HAP-1 (cell line): ENCODE measurements at regions not wholly inside any gene's neighbourhood (a gene's known extent, or its start where the extent isn't known, plus 50 kb on each side); places are given as distances from the start of the nearest gene placed in this dataset.
"Not testable (repeated sequence)": the region's sequence is repeated elsewhere in the genome, so short reads cannot be mapped to it uniquely, and the experiment has no call there.

Experiments used
- DNase-seq, 2 experiments: peaks; one replicate each; pipeline ENCODE4 v3.0.0-alpha.2; 2016 to 2020; ENCODE audit warnings: low spot score in 2 of 2
- H3K27me3 ChIP-seq: fragments of 250-450 bp; sonication (Bioruptor Pico); 2 replicates; pipeline ENCODE4 v1.5.1; 2020; ENCODE audit warnings: low read depth, mild to moderate bottlenecking, moderate library complexity
- H3K36me3 ChIP-seq: fragments of 250-450 bp; sonication (Bioruptor Pico); replicated peaks from 2 replicates; pipeline ENCODE4 v1.5.1; 2020; ENCODE audit warnings: mild to moderate bottlenecking
- H3K4me1 ChIP-seq: fragments of 250-450 bp; sonication (Bioruptor Pico); 2 replicates; pipeline ENCODE4 v1.5.1; 2020; ENCODE audit warnings: mild to moderate bottlenecking
- H3K4me3 ChIP-seq: fragments of 250-450 bp; sonication (Bioruptor Pico); 2 replicates; pipeline ENCODE4 v1.5.1; 2020; ENCODE audit warnings: mild to moderate bottlenecking, moderate library complexity
- H3K9me3 ChIP-seq: fragments of 250-450 bp; sonication (Bioruptor Pico); 2 replicates; pipeline ENCODE4 v1.5.1; 2020; ENCODE audit warnings: mild to moderate bottlenecking, moderate library complexity
- in situ Hi-C: fragments of 300-500 bp; cut with MboI; formaldehyde crosslinking; loops from 3 replicates; pipeline ENCODE4 v1.14.3; 2020; ENCODE audit warnings: low sequenced_read_pairs, inconsistent platforms, mixed read lengths

DNA sequence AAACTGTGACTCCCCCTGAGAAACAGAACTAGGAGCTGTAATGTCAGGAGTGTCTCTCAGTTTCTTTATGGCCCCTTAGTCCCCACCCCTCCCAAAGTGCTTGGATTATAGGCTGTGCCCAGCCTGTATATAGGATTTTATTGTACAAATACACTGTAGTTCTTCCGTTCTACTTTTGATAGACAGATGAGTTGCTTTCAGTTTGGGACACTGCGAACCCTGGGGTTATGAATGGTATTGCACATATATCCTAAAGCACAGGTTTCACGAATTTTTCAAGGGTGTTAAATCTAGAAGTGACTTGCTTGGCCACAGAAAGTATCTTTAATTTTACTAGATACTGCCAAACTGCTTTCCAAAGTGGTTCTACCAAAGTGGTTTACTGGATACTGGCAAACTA lies 152.9 kb upstream of the ATXN1 start:
- in situ Hi-C loops, result no loop called here
- H3K36me3 ChIP-seq, result no peaks in the 10 kb centered on the region
- peaks cover 10% of the 10 kb centered on the region for H3K27me3 ChIP-seq
- no peak overlapping the region for H3K4me3 ChIP-seq
- DNase-seq, result no peak
- H3K4me1 ChIP-seq, result no peaks in the 10 kb centered on the region; the same call in 1 of the 2 replicates
- H3K9me3 ChIP-seq, result peaks cover 6% of the 10 kb centered on the region; the same call in 1 of the 2 replicates

- 0 out of 2 replicates have a peak, but pooled peaks cover 3% of the 10 kb centered on the region for H3K27me3 ChIP-seq
- H3K36me3 ChIP-seq, result no peaks in the 10 kb centered on the region
- no peak overlapping the region for H3K4me3 ChIP-seq
- no peak for DNase-seq
- H3K9me3 ChIP-seq, result peaks cover 6% of the 10 kb centered on the region; the same call in 1 of the 2 replicates
- in situ Hi-C loops, result no loop called here
- no peaks in the 10 kb centered on the region; the same call in 1 of the 2 replicates for H3K4me1 ChIP-seq
Measured at GRCh38 chr6:16912756-16913155, 151.5 kb upstream of the ATXN1 start.

GRCh38 chr6:16911088-16911487 lies 149.8 kb upstream of the ATXN1 start:
- H3K36me3 ChIP-seq, result no peaks in the 10 kb centered on the region
- no peak for DNase-seq
- H3K4me1 ChIP-seq, result no peaks in the 10 kb centered on the region; the same call in 1 of the 2 replicates
- in situ Hi-C loops, result no loop called here
- peaks cover 6% of the 10 kb centered on the region; the same call in 1 of the 2 replicates for H3K9me3 ChIP-seq
- no peak overlapping the region for H3K4me3 ChIP-seq
- 0 out of 2 replicates have a peak, but pooled peaks cover 3% of the 10 kb centered on the region for H3K27me3 ChIP-seq

- 0 out of 2 replicates have a peak, but pooled peaks cover 3% of the 10 kb centered on the region for H3K27me3 ChIP-seq
- no peaks in the 10 kb centered on the region; the same call in 1 of the 2 replicates for H3K4me1 ChIP-seq
- H3K9me3 ChIP-seq, result peaks cover 6% of the 10 kb centered on the region; the same call in 1 of the 2 replicates
- DNase-seq, result no peak
- no peaks in the 10 kb centered on the region for H3K36me3 ChIP-seq
- in situ Hi-C loops, result no loop called here
- no peak overlapping the region for H3K4me3 ChIP-seq
Measured at GRCh38 chr6:16909658-16910360, 148.5 kb upstream of the ATXN1 start.

DNA sequence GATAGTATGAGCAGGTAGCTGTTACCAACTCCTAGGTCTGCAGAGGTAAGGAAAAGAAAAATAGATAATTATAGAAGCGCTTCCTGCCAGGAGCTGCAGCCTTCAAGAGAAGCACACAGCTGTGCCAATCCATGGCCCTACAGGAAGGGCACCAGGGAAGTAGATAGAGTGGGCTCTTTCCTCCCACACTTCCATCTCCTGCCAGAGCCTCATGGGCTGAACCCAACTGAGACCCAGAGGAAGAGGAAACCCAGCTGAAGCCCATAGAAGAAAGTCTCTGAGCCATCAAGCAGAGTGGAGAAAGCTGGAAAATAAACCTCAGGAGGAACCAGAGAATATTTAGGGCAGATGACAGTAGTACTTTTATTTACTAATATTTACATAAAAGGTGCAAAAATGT lies 146.7 kb upstream of the ATXN1 start:
- Histone ChIP-seq H3K4me3 (no peak overlapping the region), H3K36me3 (no peaks in the 10 kb centered on the region), H3K4me1 (peaks cover 6% of the 10 kb centered on the region), H3K27me3 (peaks cover 5% of the 10 kb centered on the region; the same call in 1 of the 2 replicates), H3K9me3 (peaks cover 4% of the 10 kb centered on the region; the same call in 1 of the 2 replicates)
- in situ Hi-C loops, result no loop called here
- DNase-seq, result no peak

DNA sequence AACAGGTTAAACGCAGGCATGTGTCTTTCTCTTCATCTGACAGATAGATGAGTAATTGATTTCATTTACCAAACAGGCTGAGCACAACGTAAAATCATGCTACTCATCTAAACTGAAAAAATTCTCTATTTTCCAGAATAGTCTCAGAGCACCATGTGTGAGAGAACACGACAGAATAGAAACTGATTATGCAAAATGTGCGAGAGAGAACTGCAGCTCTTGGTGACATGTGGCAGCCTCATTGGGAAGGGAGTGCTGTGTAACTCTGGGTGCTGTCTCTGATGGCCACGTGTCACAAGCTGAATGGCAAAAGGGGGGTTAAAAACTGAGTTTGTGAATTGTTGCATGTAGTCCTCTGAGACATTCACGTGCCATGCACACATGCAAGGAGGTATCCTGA lies 143.7 kb upstream of the ATXN1 start:
- Histone ChIP-seq H3K27me3 (peaks cover 5% of the 10 kb centered on the region; the same call in 1 of the 2 replicates), H3K36me3 (no peaks in the 10 kb centered on the region), H3K4me3 (no peak overlapping the region), H3K4me1 (peaks cover 10% of the 10 kb centered on the region), H3K9me3 (no peaks in the 10 kb centered on the region)
- in situ Hi-C loops, result no loop called here
- no peak for DNase-seq

GRCh38 chr6:16903470-16903869 lies 142.2 kb upstream of the ATXN1 start:
- DNase-seq, result no peak
- no peak overlapping the region for H3K4me3 ChIP-seq
- peaks cover 5% of the 10 kb centered on the region; the same call in 1 of the 2 replicates for H3K27me3 ChIP-seq
- no peaks in the 10 kb centered on the region for H3K36me3 ChIP-seq
- H3K4me1 ChIP-seq, result peaks cover 15% of the 10 kb centered on the region
- in situ Hi-C loops, result no loop called here
- H3K9me3 ChIP-seq, result no peaks in the 10 kb centered on the region

DNA sequence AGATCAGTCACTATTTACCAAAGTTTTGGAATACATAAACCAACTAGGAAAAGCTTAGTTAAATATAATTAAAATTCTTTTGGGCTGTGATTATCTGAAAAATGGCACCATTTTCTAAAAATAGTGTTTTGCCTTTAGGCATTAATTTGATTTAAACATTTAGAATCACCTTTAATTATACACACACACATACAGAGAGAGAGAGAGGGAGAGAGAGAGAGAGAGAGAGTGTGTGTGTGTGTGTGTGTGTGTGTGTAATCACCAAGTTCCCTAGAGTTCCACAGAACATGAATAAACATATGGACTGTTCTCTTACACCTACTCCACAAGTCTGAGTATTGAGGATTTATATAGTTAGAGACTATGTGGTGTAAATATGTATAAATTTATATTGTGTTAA lies 141.2 kb upstream of the ATXN1 start:
- H3K9me3 ChIP-seq, result no peaks in the 10 kb centered on the region
- H3K4me1 ChIP-seq, result peaks cover 19% of the 10 kb centered on the region
- in situ Hi-C loops, result no loop called here
- peaks cover 2% of the 10 kb centered on the region; the same call in 1 of the 2 replicates for H3K27me3 ChIP-seq
- H3K4me3 ChIP-seq, result no peak overlapping the region
- no peaks in the 10 kb centered on the region for H3K36me3 ChIP-seq
- DNase-seq, result no peak

- Histone ChIP-seq H3K27me3 (peaks cover 2% of the 10 kb centered on the region; the same call in 1 of the 2 replicates), H3K4me3 (no peak overlapping the region), H3K9me3 (no peaks in the 10 kb centered on the region), H3K36me3 (no peaks in the 10 kb centered on the region), H3K4me1 (peaks cover 19% of the 10 kb centered on the region)
- in situ Hi-C loops, result no loop called here
- DNase-seq, result peak; percentile 52 to 67
Measured at GRCh38 chr6:16901782-16902181, 140.5 kb upstream of the ATXN1 start.

GRCh38 chr6:16901306-16901705 lies 140.0 kb upstream of the ATXN1 start:
- H3K4me1 ChIP-seq, result peaks cover 19% of the 10 kb centered on the region
- peaks cover 2% of the 10 kb centered on the region; the same call in 1 of the 2 replicates for H3K27me3 ChIP-seq
- in situ Hi-C loops, result no loop called here
- no peaks in the 10 kb centered on the region for H3K9me3 ChIP-seq
- H3K4me3 ChIP-seq, result no peak overlapping the region
- no peaks in the 10 kb centered on the region for H3K36me3 ChIP-seq
- no peak for DNase-seq

DNA sequence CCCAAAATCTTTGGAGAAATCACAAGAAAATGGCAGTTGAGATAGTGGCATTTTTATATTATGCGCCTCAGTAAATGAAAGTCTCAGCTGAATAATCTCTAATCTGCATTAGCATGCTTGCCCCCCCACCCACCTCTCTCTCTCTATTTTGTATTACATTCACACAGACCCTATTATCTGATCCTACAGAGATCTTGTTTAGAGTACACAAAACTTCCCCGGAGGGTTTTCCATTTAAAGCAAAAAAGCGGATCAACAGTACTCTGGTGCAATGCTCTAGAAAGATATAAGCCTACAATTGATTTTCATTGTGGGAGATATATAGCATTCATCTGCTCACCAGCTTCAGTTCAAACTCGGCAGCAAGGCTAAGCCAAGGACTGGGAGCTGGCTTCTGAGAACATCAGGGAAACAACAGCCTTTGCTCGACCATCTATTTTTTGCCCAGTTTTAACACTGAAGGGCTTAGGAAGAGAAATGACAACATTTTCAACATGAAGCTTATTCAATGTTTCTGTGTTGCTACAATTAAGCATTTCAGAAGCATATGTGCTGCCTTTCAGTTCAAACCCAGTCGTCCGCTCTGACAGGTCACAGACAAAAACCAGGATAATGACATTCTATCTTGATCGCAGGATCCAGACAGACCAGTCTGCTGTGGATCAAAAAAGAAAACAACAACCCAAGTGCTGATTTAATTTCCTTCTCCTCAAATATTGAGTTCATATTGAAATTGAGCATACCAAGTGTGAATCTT lies 137.6 kb upstream of the ATXN1 start:
- in situ Hi-C loops, result no loop called here
- peak; percentile 50 to 60 for DNase-seq
- H3K9me3 ChIP-seq, result no peaks in the 10 kb centered on the region
- H3K36me3 ChIP-seq, result no peaks in the 10 kb centered on the region
- peaks cover 18% of the 10 kb centered on the region for H3K4me1 ChIP-seq
- H3K4me3 ChIP-seq, result no peak overlapping the region
- no peaks in the 10 kb centered on the region for H3K27me3 ChIP-seq

GRCh38 chr6:16897669-16898068 lies 136.4 kb upstream of the ATXN1 start:
- H3K36me3 ChIP-seq, result no peaks in the 10 kb centered on the region
- H3K4me1 ChIP-seq, result peaks cover 13% of the 10 kb centered on the region
- H3K4me3 ChIP-seq, result no peak overlapping the region
- in situ Hi-C loops, result no loop called here
- H3K9me3 ChIP-seq, result no peaks in the 10 kb centered on the region
- no peaks in the 10 kb centered on the region for H3K27me3 ChIP-seq
- no peak for DNase-seq

DNA sequence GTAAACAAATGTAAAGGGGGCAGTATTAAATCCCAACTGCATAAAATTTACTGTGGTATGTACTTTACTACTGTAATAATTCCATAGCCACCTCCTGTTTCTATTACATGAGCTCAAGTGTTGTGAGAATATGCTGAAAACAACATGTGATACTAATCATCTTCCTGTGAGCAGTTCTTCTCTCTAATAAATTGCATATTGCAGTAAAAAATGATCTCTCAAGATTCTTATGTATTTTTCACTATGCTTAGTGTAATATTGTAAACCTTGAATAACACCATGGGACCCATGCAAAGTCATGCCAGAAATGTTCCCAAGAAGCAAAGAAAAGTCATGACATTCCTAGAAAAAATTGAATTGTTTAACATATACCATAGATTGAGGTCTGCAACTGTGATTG lies 133.0 kb upstream of the ATXN1 start:
- in situ Hi-C loops, result no loop called here
- Histone ChIP-seq H3K27me3 (no peaks in the 10 kb centered on the region), H3K4me3 (no peak overlapping the region), H3K9me3 (no peaks in the 10 kb centered on the region), H3K36me3 (no peaks in the 10 kb centered on the region), H3K4me1 (peaks cover 9% of the 10 kb centered on the region)
- no peak for DNase-seq

- H3K4me1 ChIP-seq, H3K4me3 ChIP-seq, in situ Hi-C loops, H3K36me3 ChIP-seq, H3K9me3 ChIP-seq, H3K27me3 ChIP-seq, DNase-seq: not testable (repeated sequence)
Measured at GRCh38 chr6:16891110-16891509, 129.8 kb upstream of the ATXN1 start.
